ENCODE measurements at regions not wholly inside any gene's neighbourhood (a gene's known extent, or its start where the extent isn't known, plus 50 kb on each side); places are given as distances from the start of the nearest gene placed in this dataset.

- Histone ChIP-seq H3K36me3 (ENCODE audit: control insufficient read depth in 2 of 3, insufficient read depth in 3 of 3, low read length in 3 of 3) (no peaks in the 10 kb centered on the region), H3K9ac (ENCODE audit: low read length in 3 of 3) (no peak overlapping the region), H3K27me3 (ENCODE audit: control insufficient read depth, insufficient read depth, low read length) (no peaks in the 10 kb centered on the region), H3K4me1 (ENCODE audit: control insufficient read depth in 2 of 3, insufficient read depth in 2 of 3, low read depth in 1 of 3, low read length in 3 of 3) (no peaks in the 10 kb centered on the region), H3K9me3 (ENCODE audit: control insufficient read depth in 2 of 3, insufficient read depth in 1 of 3, low read length in 3 of 3) (no peaks in the 10 kb centered on the region), H3K4me3 (ENCODE audit: low read length in 3 of 3) (no peak overlapping the region), H3K27ac (ENCODE audit: low read depth in 2 of 2, low read length in 2 of 2) (no peak overlapping the region)
- DNase-seq (no peak), FAIRE-seq (no peak)
- intact Hi-C loops (cut with DNase I) = no loop called here
- TF ChIP-seq CTCF (IDR thresholded peaks at IDR 0.05; ENCODE audit: borderline replicate concordance, extremely low read depth, insufficient read depth) = no peak
Observed at GRCh38 chr22:44604991-44605390, 97.0 kb upstream of the PRR5 start.

- FAIRE-seq (no peak), DNase-seq (no peak)
- Histone ChIP-seq H3K27me3 (ENCODE audit: control insufficient read depth, insufficient read depth, low read length) (no peaks in the 10 kb centered on the region), H3K27ac (ENCODE audit: low read depth in 2 of 2, low read length in 2 of 2) (no peak overlapping the region), H3K9ac (ENCODE audit: low read length in 3 of 3) (no peak overlapping the region), H3K4me3 (ENCODE audit: low read length in 3 of 3) (no peak overlapping the region), H3K36me3 (ENCODE audit: control insufficient read depth in 2 of 3, insufficient read depth in 3 of 3, low read length in 3 of 3) (no peaks in the 10 kb centered on the region), H3K4me1 (ENCODE audit: control insufficient read depth in 2 of 3, insufficient read depth in 2 of 3, low read depth in 1 of 3, low read length in 3 of 3) (no peaks in the 10 kb centered on the region), H3K9me3 (ENCODE audit: control insufficient read depth in 2 of 3, insufficient read depth in 1 of 3, low read length in 3 of 3) (no peaks in the 10 kb centered on the region)
- TF ChIP-seq CTCF (IDR thresholded peaks at IDR 0.05; ENCODE audit: borderline replicate concordance, extremely low read depth, insufficient read depth) = no peak
- intact Hi-C loops (cut with DNase I) = no loop called here
Observed at GRCh38 chr22:44604455-44604854, 97.5 kb upstream of the PRR5 start.

- no peak overlapping the region for H3K4me3 ChIP-seq (ENCODE audit: low read length in 3 of 3)
- no peaks in the 10 kb centered on the region for H3K27me3 ChIP-seq (ENCODE audit: control insufficient read depth, insufficient read depth, low read length)
- intact Hi-C loops (cut with DNase I) = no loop called here
- DNase-seq (no peak), FAIRE-seq (no peak)
- no peak overlapping the region for H3K9ac ChIP-seq (ENCODE audit: low read length in 3 of 3)
- TF ChIP-seq CTCF (IDR thresholded peaks at IDR 0.05; ENCODE audit: borderline replicate concordance, extremely low read depth, insufficient read depth) = no peak
- no peaks in the 10 kb centered on the region for H3K36me3 ChIP-seq (ENCODE audit: control insufficient read depth in 2 of 3, insufficient read depth in 3 of 3, low read length in 3 of 3)
- no peaks in the 10 kb centered on the region for H3K9me3 ChIP-seq (ENCODE audit: control insufficient read depth in 2 of 3, insufficient read depth in 1 of 3, low read length in 3 of 3)
- no peaks in the 10 kb centered on the region for H3K4me1 ChIP-seq (ENCODE audit: control insufficient read depth in 2 of 3, insufficient read depth in 2 of 3, low read depth in 1 of 3, low read length in 3 of 3)
- H3K27ac ChIP-seq (ENCODE audit: low read depth in 2 of 2, low read length in 2 of 2) = no peak overlapping the region
Observed at GRCh38 chr22:44603767-44604166, 98.2 kb upstream of the PRR5 start.

GRCh38 chr22:44601725-44602124 lies 100.3 kb upstream of the PRR5 start:
- Histone ChIP-seq H3K27ac (ENCODE audit: low read depth in 2 of 2, low read length in 2 of 2) (no peak overlapping the region), H3K9ac (ENCODE audit: low read length in 3 of 3) (no peak overlapping the region), H3K4me1 (ENCODE audit: control insufficient read depth in 2 of 3, insufficient read depth in 2 of 3, low read depth in 1 of 3, low read length in 3 of 3) (no peaks in the 10 kb centered on the region), H3K27me3 (ENCODE audit: control insufficient read depth, insufficient read depth, low read length) (no peaks in the 10 kb centered on the region), H3K9me3 (ENCODE audit: control insufficient read depth in 2 of 3, insufficient read depth in 1 of 3, low read length in 3 of 3) (no peaks in the 10 kb centered on the region), H3K4me3 (ENCODE audit: low read length in 3 of 3) (no peak overlapping the region), H3K36me3 (ENCODE audit: control insufficient read depth in 2 of 3, insufficient read depth in 3 of 3, low read length in 3 of 3) (no peaks in the 10 kb centered on the region)
- TF ChIP-seq CTCF (IDR thresholded peaks at IDR 0.05; ENCODE audit: borderline replicate concordance, extremely low read depth, insufficient read depth) = no peak
- FAIRE-seq (no peak), DNase-seq (no peak)
- intact Hi-C loops (cut with DNase I) = no loop called here
